Endothelial cell of umbilical vein (primary cell): ENCODE measurements at regions not wholly inside any gene's neighbourhood (a gene's known extent, or its start where the extent isn't known, plus 50 kb on each side); places are given as distances from the start of the nearest gene placed in this dataset.

Source experiments
- BruUV-seq: library from RNA; stranded (reverse); fragments of 400-500 nt; replicated peaks from 2 replicates; lab custom pipeline; 2021; lab: Mats Ljungman, UMichigan
- CTCF ChIA-PET: fragments of 300-600, 350-600 bp; sonication (Branson Sonifier 250); formaldehyde crosslinking; loops from one replicate; lab custom pipeline; 2021; ENCODE audit warnings: antibody characterized with exemption, inconsistent platforms; lab: Charles Lee
- POLR2A ChIA-PET: fragments of 300-600, 350-600 bp; sonication (Branson Sonifier 250); formaldehyde crosslinking; loops from one replicate; lab custom pipeline; 2021; ENCODE audit warnings: antibody characterized with exemption, inconsistent platforms; lab: Charles Lee
- DNase-seq: peaks from one replicate; pipeline ENCODE4 v3.0.0-alpha.2; 2011; ENCODE audit warnings: low read depth, low spot score
- FAIRE-seq: peaks from 2 replicates; lab custom pipeline; 2011; peaks lifted over from hg19 to GRCh38; lab: Jason Lieb, UNC
- H2AFZ ChIP-seq: 2 replicates; pipeline ENCODE4 v1.6.0; 2012; ENCODE audit warnings: low read depth, low read length, control low read depth, inconsistent platforms
- H3K27ac ChIP-seq: 2 replicates; pipeline ENCODE4 v1.5.1; 2011; ENCODE audit warnings: low read depth, mild to moderate bottlenecking, control low read depth, low read length, moderate library complexity; ENCODE audit not compliant: insufficient read depth
- H3K27me3 ChIP-seq, 2 experiments: 2 replicates each; pipeline versions ENCODE4 v1.6.0 to v1.6.1; 2011; ENCODE audit warnings: low read length in 2 of 2, mixed read lengths in 1 of 2; ENCODE audit not compliant: control insufficient read depth in 2 of 2, insufficient read depth in 2 of 2
- H3K36me3 ChIP-seq, 2 experiments: 2 replicates in 1 of 2; 3 replicates in 1 of 2; pipeline ENCODE4 v1.5.1; 2011; ENCODE audit warnings: low read length in 2 of 2, mild to moderate bottlenecking in 1 of 2, moderate library complexity in 1 of 2; ENCODE audit not compliant: control insufficient read depth in 2 of 2, insufficient read depth in 2 of 2; ENCODE audit errors: extremely low read depth in 1 of 2
- H3K4me1 ChIP-seq: 3 replicates; pipeline ENCODE4 v1.5.1; 2011; ENCODE audit warnings: mild to moderate bottlenecking, low read length; ENCODE audit not compliant: control insufficient read depth, insufficient read depth; ENCODE audit errors: extremely low read depth
- H3K4me2 ChIP-seq: 2 replicates; pipeline ENCODE4 v1.6.1; 2011; ENCODE audit warnings: low read length, control low read depth, mixed read lengths; ENCODE audit not compliant: insufficient read depth
- H3K4me3 ChIP-seq, 3 experiments: fragments of 200-600 bp in 1 of 3; sonication (generic), shearing (Covaris generic) in 1 of 3; replicated peaks in 1 of 3; 2 replicates each; pipeline ENCODE4 v1.5.1; 2011 to 2016; ENCODE audit warnings: control low read depth in 3 of 3, low read length in 3 of 3, mild to moderate bottlenecking in 2 of 3, inconsistent platforms in 1 of 3, low read depth in 1 of 3, moderate library complexity in 1 of 3; ENCODE audit not compliant: insufficient read depth in 1 of 3
- H3K79me2 ChIP-seq: 2 replicates; pipeline ENCODE4 v1.6.0; 2012; ENCODE audit warnings: low read length, inconsistent platforms; ENCODE audit not compliant: control insufficient read depth, insufficient read depth
- H3K9ac ChIP-seq: replicated peaks from 2 replicates; pipeline ENCODE3; 2011; ENCODE audit warnings: low read length, control low read depth; ENCODE audit not compliant: insufficient read depth; ENCODE audit errors: extremely low read depth
- H3K9me1 ChIP-seq: replicated peaks from 3 replicates; pipeline ENCODE4 v1.6.0; 2011; ENCODE audit warnings: mild to moderate bottlenecking, low read length; ENCODE audit not compliant: control insufficient read depth, insufficient read depth; ENCODE audit errors: extremely low read depth
- H3K9me3 ChIP-seq: replicated peaks from 2 replicates; pipeline ENCODE4 v1.5.1; 2012; ENCODE audit warnings: low read length, inconsistent platforms; ENCODE audit not compliant: control insufficient read depth, insufficient read depth
- H4K20me1 ChIP-seq: replicated peaks from 2 replicates; pipeline ENCODE3; 2011; ENCODE audit warnings: mild to moderate bottlenecking, low read length; ENCODE audit not compliant: control insufficient read depth, insufficient read depth; ENCODE audit errors: extremely low read depth
- CTCF ChIP-seq, 2 donors: IDR thresholded peaks; 1 replicate in 1 of 2; 2 replicates in 1 of 2; pipeline ENCODE4 v1.5.1; 2011; ENCODE audit warnings: low read length in 2 of 2, mild to moderate bottlenecking in 2 of 2, moderate library complexity in 2 of 2, control low read depth in 1 of 2, inconsistent platforms in 1 of 2, low read depth in 1 of 2; ENCODE audit not compliant: insufficient read depth in 1 of 2; ENCODE audit errors: extremely low read depth in 1 of 2
- EZH2 ChIP-seq: IDR thresholded peaks from 2 replicates; pipeline ENCODE4 v1.6.1; 2012; ENCODE audit warnings: borderline replicate concordance, low read depth, mild to moderate bottlenecking, moderate library complexity, low read length, inconsistent platforms; ENCODE audit not compliant: severe bottlenecking
- FOS ChIP-seq: IDR thresholded peaks from 2 replicates; pipeline ENCODE4 v1.6.1; 2011; ENCODE audit warnings: mild to moderate bottlenecking, low read length, moderate library complexity, borderline replicate concordance; ENCODE audit not compliant: insufficient read depth
- GATA2 ChIP-seq: IDR thresholded peaks from 2 replicates; pipeline ENCODE4 v1.7.0; 2011; ENCODE audit warnings: low read depth, mild to moderate bottlenecking, moderate library complexity, mixed read lengths, low read length; ENCODE audit not compliant: insufficient read length, insufficient read depth
- JUN ChIP-seq: IDR thresholded peaks from 2 replicates; pipeline ENCODE4 v1.6.1; 2011; ENCODE audit warnings: borderline replicate concordance, low read depth; ENCODE audit not compliant: insufficient read length, insufficient read depth
- MAX ChIP-seq: IDR thresholded peaks from 2 replicates; pipeline ENCODE4 v1.6.1; 2011; ENCODE audit not compliant: insufficient read depth, insufficient read length
- MYC ChIP-seq: IDR thresholded peaks from one replicate; pipeline ENCODE4 v1.6.1; 2011; ENCODE audit warnings: mild to moderate bottlenecking, low read depth, low read length
- POLR2A ChIP-seq: IDR thresholded peaks from 2 replicates; pipeline ENCODE4 v1.6.1; 2012; ENCODE audit warnings: low read depth, mild to moderate bottlenecking, control low read depth, low read length
- POLR2AphosphoS5 ChIP-seq: IDR thresholded peaks from 2 replicates; pipeline ENCODE4 v1.6.1; 2012; ENCODE audit warnings: low read depth, mild to moderate bottlenecking, control low read depth, low read length, moderate library complexity; ENCODE audit not compliant: insufficient read depth
- dilution Hi-C: fragments of 300-500 bp; cut with MboI; formaldehyde crosslinking; loops from one replicate; pipeline ENCODE4 v1.15.0; 2019; ENCODE audit warnings: low sequenced_read_pairs; ENCODE audit not compliant: extremely low pct_ligation_motif_present
- intact Hi-C: fragments of 100-400 bp; cut with micrococcal nuclease; formaldehyde crosslinking; loops from one replicate; pipeline ENCODE4 v1.10.0; 2022

GRCh38 chr2:171254666-171255065 lies 94.0 kb upstream of the TLK1 start:
- Histone ChIP-seq H3K36me3 (no peaks in the 10 kb centered on the region), H3K4me2 (no peak overlapping the region), H3K4me3 (no peak overlapping the region), H3K27me3 (no peaks in the 10 kb centered on the region), H2AFZ (no peak overlapping the region), H3K79me2 (no peaks in the 10 kb centered on the region), H4K20me1 (no peaks in the 10 kb centered on the region), H3K9me1 (no peaks in the 10 kb centered on the region), H3K27ac (no peak overlapping the region), H3K9ac (no peak overlapping the region), H3K9me3 (no peaks in the 10 kb centered on the region), H3K4me1 (no peaks in the 10 kb centered on the region)
- FAIRE-seq, result no peak
- TF ChIP-seq FOS (no peak), GATA2 (no peak)
- POLR2A ChIA-PET, result no interaction called here
- no peak for DNase-seq
- dilution Hi-C loops (no loop called here), intact Hi-C loops (no loop called here)
- no TSS peak for BruUV-seq
- CTCF ChIA-PET, result interaction anchor here (1.3 to 1.4 kb wide), 2 partner anchors 8 to 161 kb away, joined by 3 to 4 read pairs; no protein-coding TSS in a partner anchor

DNA sequence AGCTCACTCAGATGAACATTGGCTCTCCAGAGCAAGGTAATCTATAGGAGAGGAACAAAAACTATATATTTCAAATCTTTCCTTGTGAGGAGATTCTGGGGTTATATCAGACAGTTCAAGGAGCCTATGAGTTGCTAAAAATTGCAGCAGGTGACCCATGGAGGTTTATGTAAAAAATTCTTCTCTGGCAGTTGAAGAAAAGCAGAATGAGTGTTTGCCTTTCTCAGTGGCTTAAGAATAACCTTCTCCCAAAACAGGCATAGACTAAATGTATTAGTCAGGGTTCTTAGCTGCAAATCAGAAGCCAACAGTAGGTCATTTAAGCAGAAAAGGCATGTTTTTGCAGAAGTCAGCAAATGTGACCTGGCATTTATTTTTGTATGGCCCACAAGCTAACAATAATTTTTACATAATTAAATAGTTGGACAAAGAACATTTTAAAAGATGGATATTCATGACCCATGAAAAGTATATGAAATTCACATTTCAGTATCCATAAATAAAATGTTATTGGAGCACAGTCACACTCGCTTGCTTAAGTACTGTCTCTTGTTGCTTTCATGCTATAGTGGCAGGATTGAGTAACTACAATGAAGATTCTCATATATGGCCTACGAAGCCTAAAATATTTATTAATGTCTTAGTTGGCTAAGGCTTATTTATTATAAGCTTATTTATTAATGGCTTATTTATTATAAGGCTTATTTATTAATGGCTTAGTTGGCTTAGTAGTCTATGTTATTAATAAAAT lies 93.4 kb upstream of the TLK1 start:
- no peaks in the 10 kb centered on the region for H3K9me1 ChIP-seq
- ChIA-PET POLR2A (no interaction called here), CTCF (interaction anchor here (1.2 to 1.4 kb wide), 3 partner anchors 8 to 162 kb away, joined by 3 to 4 read pairs (median 3); no protein-coding TSS in a partner anchor)
- TF ChIP-seq POLR2AphosphoS5, result no peak
- TF ChIP-seq MYC, result no peak
- no peak for TF ChIP-seq CTCF (IDR thresholded peaks at IDR 0.05; ENCODE audit: extremely low read depth in 1 of 2, insufficient read depth in 1 of 2, low read depth in 1 of 2, low read length in 2 of 2)
- no peak for TF ChIP-seq GATA2
- TF ChIP-seq POLR2A, result no peak
- no peak for TF ChIP-seq FOS
- TF ChIP-seq MAX, result no peak
- TF ChIP-seq JUN, result no peak
- TF ChIP-seq EZH2, result no peak
- no peaks in the 10 kb centered on the region for H3K9me3 ChIP-seq
- H3K79me2 ChIP-seq, result no peaks in the 10 kb centered on the region
- FAIRE-seq (no peak), DNase-seq (no peak)
- no peak overlapping the region for H3K4me2 ChIP-seq
- H2AFZ ChIP-seq, result no peak overlapping the region
- H3K27ac ChIP-seq, result no peak overlapping the region
- H3K4me3 ChIP-seq, result no peak overlapping the region
- H4K20me1 ChIP-seq, result no peaks in the 10 kb centered on the region
- BruUV-seq, result no TSS peak
- dilution Hi-C loops (no loop called here), intact Hi-C loops (no loop called here)
- H3K27me3 ChIP-seq, result no peaks in the 10 kb centered on the region
- no peaks in the 10 kb centered on the region for H3K36me3 ChIP-seq
- no peaks in the 10 kb centered on the region for H3K4me1 ChIP-seq
- H3K9ac ChIP-seq, result no peak overlapping the region
